HG03571 (cell line): ENCODE measurements at regions not wholly inside any gene's neighbourhood (a gene's known extent, or its start where the extent isn't known, plus 50 kb on each side); places are given as distances from the start of the nearest gene placed in this dataset.
"Not testable (repeated sequence)": the region's sequence is repeated elsewhere in the genome, so short reads cannot be mapped to it uniquely, and the experiment has no call there.

Experiments
- ATAC-seq: cut with Tn5 transposase; IDR thresholded peaks from one replicate; pipeline ENCODE4 v1.9.1; 2021; ENCODE audit not compliant: unreplicated experiment

- ATAC-seq = not testable (repeated sequence)
These were observed 1368.7 kb downstream of the CDH12 start for GRCh38 chr5:21484498-21484889.

GRCh38 chr5:21483790-21484497, 1369.2 kb downstream of the CDH12 start:
- ATAC-seq = not testable (repeated sequence)

GRCh38 chr5:21482983-21483650, 1370.0 kb downstream of the CDH12 start:
- ATAC-seq = not testable (repeated sequence)

- not testable (repeated sequence) for ATAC-seq
These were observed 1370.6 kb downstream of the CDH12 start for GRCh38 chr5:21482522-21482921.

GRCh38 chr5:21481320-21482270, 1371.5 kb downstream of the CDH12 start:
- ATAC-seq = not testable (repeated sequence)

GRCh38 chr5:21480054-21480453, 1373.1 kb downstream of the CDH12 start:
- ATAC-seq = not testable (repeated sequence)

GRCh38 chr5:21473981-21474380, 1379.2 kb downstream of the CDH12 start:
- ATAC-seq = not testable (repeated sequence)

- ATAC-seq = not testable (repeated sequence)
These were observed 1379.7 kb downstream of the CDH12 start for GRCh38 chr5:21473436-21473835.

- ATAC-seq = not testable (repeated sequence)
These were observed 1381.5 kb downstream of the CDH12 start for GRCh38 chr5:21471691-21472090.

- ATAC-seq = not testable (repeated sequence)
These were observed 1383.5 kb downstream of the CDH12 start for GRCh38 chr5:21469523-21470101.

GRCh38 chr5:21467544-21467943, 1385.6 kb downstream of the CDH12 start:
- ATAC-seq = not testable (repeated sequence)

GRCh38 chr5:21459744-21460073, 1393.4 kb downstream of the CDH12 start:
- not testable (repeated sequence) for ATAC-seq

GRCh38 chr5:21452449-21452848, 1400.7 kb downstream of the CDH12 start:
- no peak for ATAC-seq

GRCh38 chr5:21432646-21433045, 1420.5 kb downstream of the CDH12 start:
- no peak for ATAC-seq

- ATAC-seq = no peak
These were observed 1428.2 kb downstream of the CDH12 start for GRCh38 chr5:21424907-21425306.

- no peak for ATAC-seq
These were observed 1431.4 kb upstream of the CDH18 start for GRCh38 chr5:21419383-21419782.

GRCh38 chr5:21402089-21402488, 1414.1 kb upstream of the CDH18 start:
- not testable (repeated sequence) for ATAC-seq

- ATAC-seq = no peak
These were observed 1410.5 kb upstream of the CDH18 start for GRCh38 chr5:21398511-21398910.

- ATAC-seq = no peak
These were observed 1409.7 kb upstream of the CDH18 start for GRCh38 chr5:21397693-21398092.

GRCh38 chr5:21391506-21391905, 1403.5 kb upstream of the CDH18 start:
- no peak for ATAC-seq

- ATAC-seq = not testable (repeated sequence)
These were observed 1372.8 kb upstream of the CDH18 start for GRCh38 chr5:21360754-21361153.
